SK-N-SH (cell line): ENCODE measurements at regions not wholly inside any gene's neighbourhood (a gene's known extent, or its start where the extent isn't known, plus 50 kb on each side); places are given as distances from the start of the nearest gene placed in this dataset.

ENCODE experiments used
- CTCF ChIA-PET: fragments of 300-600, 350-600 bp; formaldehyde crosslinking; extraction: SDS; loops from one replicate; lab custom pipeline; 2021; lab: Yijun Ruan, JAX
- POLR2A ChIA-PET: fragments of 350-600 bp; sonication (Branson Sonifier 250); formaldehyde crosslinking; extraction: SDS; loops from one replicate; lab custom pipeline; 2020; ENCODE audit warnings: antibody characterized with exemption, inconsistent platforms; lab: Yijun Ruan, JAX
- DNase-seq: peaks from one replicate; pipeline ENCODE4 v3.0.0; 2012
- H2AFZ ChIP-seq: fragments of 200-600 bp; sonication (generic); 2 replicates; pipeline ENCODE4 v1.8.1; 2016; ENCODE audit warnings: antibody characterized with exemption, mild to moderate bottlenecking, low read depth
- H3F3A ChIP-seq: fragments of 200-600 bp; sonication (generic); replicated peaks from 2 replicates; pipeline ENCODE3; 2016; ENCODE audit warnings: antibody characterized with exemption, mild to moderate bottlenecking; ENCODE audit not compliant: insufficient read depth
- H3K27ac ChIP-seq, 2 experiments: fragments of 200-500 bp in 1 of 2; fragments of 200-600 bp in 1 of 2; sonication (Bioruptor generic) in 1 of 2; sonication (generic), shearing (Covaris generic) in 1 of 2; 2 replicates each; pipeline versions ENCODE4 v1.5.1 to v1.6.1; 2014 to 2016; ENCODE audit warnings: low read depth in 2 of 2, inconsistent platforms in 1 of 2, low read length in 1 of 2, mild to moderate bottlenecking in 1 of 2, mixed read lengths in 1 of 2
- H3K27me3 ChIP-seq: fragments of 200-600 bp; sonication (generic), shearing (Covaris generic); 2 replicates; pipeline ENCODE4 v1.6.1; 2016; ENCODE audit warnings: mixed run types; ENCODE audit not compliant: insufficient read depth
- H3K36me3 ChIP-seq, 2 experiments: fragments of 200-500 bp in 1 of 2; fragments of 200-600 bp in 1 of 2; sonication (Bioruptor generic) in 1 of 2; sonication (generic) in 1 of 2; replicated peaks in 1 of 2; 2 replicates each; pipeline versions ENCODE3 to v1.5.1; 2014 to 2016; ENCODE audit warnings: low read length in 1 of 2, mild to moderate bottlenecking in 1 of 2; ENCODE audit not compliant: insufficient read depth in 2 of 2, control insufficient read depth in 1 of 2
- H3K4me1 ChIP-seq, 2 experiments: fragments of 200-500 bp in 1 of 2; fragments of 200-600 bp in 1 of 2; sonication (Bioruptor generic) in 1 of 2; sonication (generic), shearing (Covaris generic) in 1 of 2; 2 replicates each; pipeline versions ENCODE4 v1.5.1 to v1.6.1; 2014 to 2016; ENCODE audit warnings: low read depth in 1 of 2, low read length in 1 of 2, mixed run types in 1 of 2; ENCODE audit not compliant: insufficient read depth in 2 of 2, control insufficient read depth in 1 of 2
- H3K4me2 ChIP-seq: fragments of 200-600 bp; sonication (generic), shearing (Covaris generic); 2 replicates; pipeline ENCODE4 v1.6.1; 2017; ENCODE audit warnings: mixed run types
- H3K4me3 ChIP-seq, 2 experiments: fragments of 200-500 bp in 1 of 2; fragments of 200-600 bp in 1 of 2; sonication (Bioruptor generic) in 1 of 2; sonication (generic), shearing (Covaris generic) in 1 of 2; 2 replicates each; pipeline versions ENCODE4 v1.5.1 to v1.8.1; 2014 to 2016; ENCODE audit warnings: low read depth in 2 of 2, inconsistent platforms in 1 of 2, low read length in 1 of 2, mild to moderate bottlenecking in 1 of 2, mixed read lengths in 1 of 2, moderate library complexity in 1 of 2
- H3K79me2 ChIP-seq: fragments of 200-600 bp; sonication (generic); 2 replicates; pipeline ENCODE4 v1.8.1; 2017; ENCODE audit warnings: mild to moderate bottlenecking; ENCODE audit not compliant: insufficient read depth
- H3K9ac ChIP-seq: fragments of 200-600 bp; sonication (generic); 2 replicates; pipeline ENCODE4 v1.6.1; 2017; ENCODE audit warnings: mixed run types
- H3K9me2 ChIP-seq: fragments of 200-600 bp; sonication (generic); 2 replicates; pipeline ENCODE4 v1.6.1; 2017; ENCODE audit warnings: mixed run types
- H3K9me3 ChIP-seq: fragments of 200-600 bp; sonication (generic); 2 replicates; pipeline ENCODE4 v1.6.1; 2017; ENCODE audit warnings: mixed run types, mild to moderate bottlenecking, moderate library complexity
- H4K20me1 ChIP-seq: fragments of 200-600 bp; sonication (generic); 2 replicates; pipeline ENCODE4 v1.6.1; 2017; ENCODE audit warnings: mild to moderate bottlenecking, mixed run types; ENCODE audit not compliant: insufficient read depth
- CHD2 ChIP-seq: fragments of 150-350 bp; IDR thresholded peaks from 2 replicates; pipeline ENCODE4 v1.6.1; 2018; ENCODE audit warnings: low read length; ENCODE audit not compliant: partially characterized antibody
- EZH2phosphoT487 ChIP-seq: fragments of 200-600 bp; sonication (generic); IDR thresholded peaks from 2 replicates; pipeline ENCODE4 v1.6.1; 2017; ENCODE audit warnings: low read depth, mixed run types, mild to moderate bottlenecking, antibody characterized with exemption, moderate library complexity, borderline replicate concordance
- FOSL2 ChIP-seq: IDR thresholded peaks from 2 replicates; pipeline ENCODE4 v1.4.0; 2012; ENCODE audit warnings: low read depth, mild to moderate bottlenecking, moderate library complexity, borderline replicate concordance
- JUND ChIP-seq: IDR thresholded peaks from 2 replicates; pipeline ENCODE4 v1.4.0; 2012
- MAX ChIP-seq: IDR thresholded peaks from 2 replicates; pipeline ENCODE4 v1.4.0; 2012; ENCODE audit warnings: low read depth
- NFIC ChIP-seq: IDR thresholded peaks from 2 replicates; pipeline ENCODE4 v1.4.0; 2012; ENCODE audit warnings: borderline replicate concordance
- RAD21 ChIP-seq: IDR thresholded peaks from 2 replicates; pipeline ENCODE4 v1.6.1; 2012; ENCODE audit warnings: mild to moderate bottlenecking, low read length
- RXRA ChIP-seq: IDR thresholded peaks from 2 replicates; pipeline ENCODE4 v1.4.0; 2012; ENCODE audit warnings: low read depth, mild to moderate bottlenecking, borderline replicate concordance
- SMC3 ChIP-seq: IDR thresholded peaks from 2 replicates; pipeline ENCODE4 v1.6.1; 2012; ENCODE audit warnings: low read depth, low read length, improper control_type of control experiment
- TCF12 ChIP-seq: IDR thresholded peaks from 2 replicates; pipeline ENCODE4 v1.4.0; 2012
- ZBTB33 ChIP-seq: IDR thresholded peaks from 2 replicates; pipeline ENCODE4 v1.4.0; 2012; ENCODE audit warnings: low read depth, borderline replicate concordance
- WGBS: methylation state at CpG from one replicate; pipeline ENCODE4 v1.1.6; 2017; ENCODE audit warnings: low lambda C conversion rate; 5-methylcytosine and 5-hydroxymethylcytosine counted together
- TF ChIP-seq, protein P1 (sequence below): IDR thresholded peaks from 2 replicates; pipeline ENCODE4 v1.6.1; 2012; ENCODE audit warnings: mild to moderate bottlenecking, low read depth, low read length, moderate library complexity

DNA sequence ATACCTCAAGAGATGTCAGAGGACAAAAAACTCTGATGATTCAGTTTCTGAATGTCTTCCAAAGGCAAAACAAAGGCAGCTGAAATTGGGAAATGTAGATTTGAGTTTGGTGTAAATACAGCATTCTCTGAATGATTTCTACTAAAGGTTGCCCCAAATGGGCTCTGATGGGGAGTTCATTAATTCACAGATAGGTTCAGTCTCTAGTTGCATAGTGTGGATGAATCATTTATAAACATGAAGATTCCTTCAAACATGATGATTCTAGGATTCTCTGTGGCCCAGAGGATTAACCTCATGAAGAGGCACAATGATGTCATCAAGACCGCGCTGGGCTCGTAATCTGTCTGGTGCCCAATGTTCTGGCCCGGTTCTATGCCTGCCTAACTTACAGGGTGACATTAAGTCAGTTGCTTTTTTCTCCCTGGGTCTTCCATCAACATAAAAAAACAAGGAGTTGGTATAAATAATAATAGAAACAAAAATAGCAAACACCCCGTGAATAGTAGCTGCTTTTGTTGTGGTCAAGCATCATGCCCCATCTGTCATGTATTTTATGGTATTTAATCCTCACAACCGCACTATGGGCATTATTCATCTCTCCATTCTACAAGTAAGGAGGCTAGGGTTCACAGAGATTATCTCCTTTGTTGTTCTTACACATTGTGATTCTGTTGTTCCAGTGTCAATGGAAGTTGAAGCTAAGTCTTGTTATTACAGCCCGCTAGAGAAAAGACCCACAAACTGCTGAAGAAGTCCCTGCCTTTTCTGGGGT lies 509.6 kb upstream of the USP24 start:
- CTCF ChIA-PET = interaction anchor here (1.3 kb wide), 1 partner anchor 147 kb away, joined by 3 read pairs; no protein-coding TSS in a partner anchor
- no peaks in the 10 kb centered on the region for H4K20me1 ChIP-seq
- H3K9me2 ChIP-seq = no peaks in the 10 kb centered on the region
- H3K4me2 ChIP-seq = no peak overlapping the region
- H2AFZ ChIP-seq = no peak overlapping the region; the same call in 1 of the 2 replicates
- POLR2A ChIA-PET = interaction anchor here (0.7 kb wide), 1 partner anchor 103 kb away, joined by 3 read pairs; no protein-coding TSS in a partner anchor
- peaks cover 9% of the 10 kb centered on the region for H3F3A ChIP-seq
- H3K4me3 ChIP-seq = no peak overlapping the region
- 85% methylated on average over 7 of the region's 7 CpGs for WGBS
- no peaks in the 10 kb centered on the region for H3K27me3 ChIP-seq
- TF ChIP-seq FOSL2 (peak; percentile 29; the same call in 1 of the 2 replicates), RAD21 (no peak), EZH2phosphoT487 (no peak), TCF12 (0 out of 2 replicates have a peak, but pooled peaks have one; percentile 6), ZBTB33 (no peak), JUND (no peak), NFIC (peak; percentile 21; the same call in 1 of the 2 replicates)
- H3K27ac ChIP-seq = peak overlapping the region; percentile 27 to 58
- DNase-seq = no peak
- H3K79me2 ChIP-seq = no peaks in the 10 kb centered on the region
- H3K9ac ChIP-seq = no peak overlapping the region
- peaks cover 12 to 16% of the 10 kb centered on the region in 2 experiments; a peak in 3 of 4 replicates for H3K4me1 ChIP-seq
- no peaks in the 10 kb centered on the region for H3K36me3 ChIP-seq
- H3K9me3 ChIP-seq = no peaks in the 10 kb centered on the region

GRCh38 chr1:55723001-55723400 lies 507.8 kb upstream of the USP24 start:
- Histone ChIP-seq H3K79me2 (no peaks in the 10 kb centered on the region), H3K4me2 (no peak overlapping the region), H2AFZ (no peak overlapping the region), H3K27ac (no peak overlapping the region; a peak in 1 of 4 replicates), H3K9me3 (no peaks in the 10 kb centered on the region), H3K9ac (no peak overlapping the region), H4K20me1 (no peaks in the 10 kb centered on the region), H3K9me2 (no peaks in the 10 kb centered on the region), H3K36me3 (no peaks in the 10 kb centered on the region), H3K4me3 (no peak overlapping the region), H3K4me1 (peaks cover 24 to 29% of the 10 kb centered on the region in 2 experiments), H3K27me3 (no peaks in the 10 kb centered on the region), H3F3A (peaks cover 23% of the 10 kb centered on the region)
- no peak for DNase-seq
- no peak for TF ChIP-seq CHD2
- TF ChIP-seq, protein P1, sequence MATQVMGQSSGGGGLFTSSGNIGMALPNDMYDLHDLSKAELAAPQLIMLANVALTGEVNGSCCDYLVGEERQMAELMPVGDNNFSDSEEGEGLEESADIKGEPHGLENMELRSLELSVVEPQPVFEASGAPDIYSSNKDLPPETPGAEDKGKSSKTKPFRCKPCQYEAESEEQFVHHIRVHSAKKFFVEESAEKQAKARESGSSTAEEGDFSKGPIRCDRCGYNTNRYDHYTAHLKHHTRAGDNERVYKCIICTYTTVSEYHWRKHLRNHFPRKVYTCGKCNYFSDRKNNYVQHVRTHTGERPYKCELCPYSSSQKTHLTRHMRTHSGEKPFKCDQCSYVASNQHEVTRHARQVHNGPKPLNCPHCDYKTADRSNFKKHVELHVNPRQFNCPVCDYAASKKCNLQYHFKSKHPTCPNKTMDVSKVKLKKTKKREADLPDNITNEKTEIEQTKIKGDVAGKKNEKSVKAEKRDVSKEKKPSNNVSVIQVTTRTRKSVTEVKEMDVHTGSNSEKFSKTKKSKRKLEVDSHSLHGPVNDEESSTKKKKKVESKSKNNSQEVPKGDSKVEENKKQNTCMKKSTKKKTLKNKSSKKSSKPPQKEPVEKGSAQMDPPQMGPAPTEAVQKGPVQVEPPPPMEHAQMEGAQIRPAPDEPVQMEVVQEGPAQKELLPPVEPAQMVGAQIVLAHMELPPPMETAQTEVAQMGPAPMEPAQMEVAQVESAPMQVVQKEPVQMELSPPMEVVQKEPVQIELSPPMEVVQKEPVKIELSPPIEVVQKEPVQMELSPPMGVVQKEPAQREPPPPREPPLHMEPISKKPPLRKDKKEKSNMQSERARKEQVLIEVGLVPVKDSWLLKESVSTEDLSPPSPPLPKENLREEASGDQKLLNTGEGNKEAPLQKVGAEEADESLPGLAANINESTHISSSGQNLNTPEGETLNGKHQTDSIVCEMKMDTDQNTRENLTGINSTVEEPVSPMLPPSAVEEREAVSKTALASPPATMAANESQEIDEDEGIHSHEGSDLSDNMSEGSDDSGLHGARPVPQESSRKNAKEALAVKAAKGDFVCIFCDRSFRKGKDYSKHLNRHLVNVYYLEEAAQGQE = no peak
- no peak for TF ChIP-seq RXRA
- no peak for TF ChIP-seq FOSL2
- TF ChIP-seq SMC3 = no peak
- TF ChIP-seq EZH2phosphoT487 = no peak
- TF ChIP-seq MAX = no peak
- no peak for TF ChIP-seq ZBTB33
- ChIA-PET CTCF (interaction anchor here (0.9 kb wide), 1 partner anchor 31 kb away, joined by 3 read pairs; no protein-coding TSS in a partner anchor), POLR2A (no interaction called here)
- WGBS = 81% methylated on average over 1 of the region's 1 CpG
